ENCODE measurements at regions not wholly inside any gene's neighbourhood (a gene's known extent, or its start where the extent isn't known, plus 50 kb on each side); places are given as distances from the start of the nearest gene placed in this dataset.

GRCh38 chr13:81568824-81569223 is 1227.9 kb upstream of the SPRY2 start:
- TF ChIP-seq ZNF114 (CRISPR knock-in tag; IDR thresholded peaks at IDR 0.05) (no peak), JUNB (IDR thresholded peaks at IDR 0.05; ENCODE audit: unreplicated experiment) (no peak), STAT1 (IDR thresholded peaks at IDR 0.05; ENCODE audit: unreplicated experiment) (no peak), POLR2AphosphoS5 (IDR thresholded peaks at IDR 0.05; ENCODE audit: low read depth) (no peak), REST (IDR thresholded peaks at IDR 0.05; ENCODE audit: unreplicated experiment) (no peak), ZNF331 (CRISPR knock-in tag; IDR thresholded peaks at IDR 0.05; ENCODE audit: low read depth) (no peak), EZH2phosphoT487 (IDR thresholded peaks at IDR 0.05; ENCODE audit: unreplicated experiment) (no peak), NANOG (IDR thresholded peaks at IDR 0.05; ENCODE audit: borderline replicate concordance) (no peak), CTCF (conservative IDR thresholded peaks at IDR 0.05; ENCODE audit: low read depth in 2 of 2) (no peak), EZH2 (IDR thresholded peaks at IDR 0.05; ENCODE audit: low read depth, unreplicated experiment) (no peak), CREB1 (CRISPR knock-in tag; IDR thresholded peaks at IDR 0.05; ENCODE audit: low read depth) (no peak)
- TF ChIP-seq, protein P1, sequence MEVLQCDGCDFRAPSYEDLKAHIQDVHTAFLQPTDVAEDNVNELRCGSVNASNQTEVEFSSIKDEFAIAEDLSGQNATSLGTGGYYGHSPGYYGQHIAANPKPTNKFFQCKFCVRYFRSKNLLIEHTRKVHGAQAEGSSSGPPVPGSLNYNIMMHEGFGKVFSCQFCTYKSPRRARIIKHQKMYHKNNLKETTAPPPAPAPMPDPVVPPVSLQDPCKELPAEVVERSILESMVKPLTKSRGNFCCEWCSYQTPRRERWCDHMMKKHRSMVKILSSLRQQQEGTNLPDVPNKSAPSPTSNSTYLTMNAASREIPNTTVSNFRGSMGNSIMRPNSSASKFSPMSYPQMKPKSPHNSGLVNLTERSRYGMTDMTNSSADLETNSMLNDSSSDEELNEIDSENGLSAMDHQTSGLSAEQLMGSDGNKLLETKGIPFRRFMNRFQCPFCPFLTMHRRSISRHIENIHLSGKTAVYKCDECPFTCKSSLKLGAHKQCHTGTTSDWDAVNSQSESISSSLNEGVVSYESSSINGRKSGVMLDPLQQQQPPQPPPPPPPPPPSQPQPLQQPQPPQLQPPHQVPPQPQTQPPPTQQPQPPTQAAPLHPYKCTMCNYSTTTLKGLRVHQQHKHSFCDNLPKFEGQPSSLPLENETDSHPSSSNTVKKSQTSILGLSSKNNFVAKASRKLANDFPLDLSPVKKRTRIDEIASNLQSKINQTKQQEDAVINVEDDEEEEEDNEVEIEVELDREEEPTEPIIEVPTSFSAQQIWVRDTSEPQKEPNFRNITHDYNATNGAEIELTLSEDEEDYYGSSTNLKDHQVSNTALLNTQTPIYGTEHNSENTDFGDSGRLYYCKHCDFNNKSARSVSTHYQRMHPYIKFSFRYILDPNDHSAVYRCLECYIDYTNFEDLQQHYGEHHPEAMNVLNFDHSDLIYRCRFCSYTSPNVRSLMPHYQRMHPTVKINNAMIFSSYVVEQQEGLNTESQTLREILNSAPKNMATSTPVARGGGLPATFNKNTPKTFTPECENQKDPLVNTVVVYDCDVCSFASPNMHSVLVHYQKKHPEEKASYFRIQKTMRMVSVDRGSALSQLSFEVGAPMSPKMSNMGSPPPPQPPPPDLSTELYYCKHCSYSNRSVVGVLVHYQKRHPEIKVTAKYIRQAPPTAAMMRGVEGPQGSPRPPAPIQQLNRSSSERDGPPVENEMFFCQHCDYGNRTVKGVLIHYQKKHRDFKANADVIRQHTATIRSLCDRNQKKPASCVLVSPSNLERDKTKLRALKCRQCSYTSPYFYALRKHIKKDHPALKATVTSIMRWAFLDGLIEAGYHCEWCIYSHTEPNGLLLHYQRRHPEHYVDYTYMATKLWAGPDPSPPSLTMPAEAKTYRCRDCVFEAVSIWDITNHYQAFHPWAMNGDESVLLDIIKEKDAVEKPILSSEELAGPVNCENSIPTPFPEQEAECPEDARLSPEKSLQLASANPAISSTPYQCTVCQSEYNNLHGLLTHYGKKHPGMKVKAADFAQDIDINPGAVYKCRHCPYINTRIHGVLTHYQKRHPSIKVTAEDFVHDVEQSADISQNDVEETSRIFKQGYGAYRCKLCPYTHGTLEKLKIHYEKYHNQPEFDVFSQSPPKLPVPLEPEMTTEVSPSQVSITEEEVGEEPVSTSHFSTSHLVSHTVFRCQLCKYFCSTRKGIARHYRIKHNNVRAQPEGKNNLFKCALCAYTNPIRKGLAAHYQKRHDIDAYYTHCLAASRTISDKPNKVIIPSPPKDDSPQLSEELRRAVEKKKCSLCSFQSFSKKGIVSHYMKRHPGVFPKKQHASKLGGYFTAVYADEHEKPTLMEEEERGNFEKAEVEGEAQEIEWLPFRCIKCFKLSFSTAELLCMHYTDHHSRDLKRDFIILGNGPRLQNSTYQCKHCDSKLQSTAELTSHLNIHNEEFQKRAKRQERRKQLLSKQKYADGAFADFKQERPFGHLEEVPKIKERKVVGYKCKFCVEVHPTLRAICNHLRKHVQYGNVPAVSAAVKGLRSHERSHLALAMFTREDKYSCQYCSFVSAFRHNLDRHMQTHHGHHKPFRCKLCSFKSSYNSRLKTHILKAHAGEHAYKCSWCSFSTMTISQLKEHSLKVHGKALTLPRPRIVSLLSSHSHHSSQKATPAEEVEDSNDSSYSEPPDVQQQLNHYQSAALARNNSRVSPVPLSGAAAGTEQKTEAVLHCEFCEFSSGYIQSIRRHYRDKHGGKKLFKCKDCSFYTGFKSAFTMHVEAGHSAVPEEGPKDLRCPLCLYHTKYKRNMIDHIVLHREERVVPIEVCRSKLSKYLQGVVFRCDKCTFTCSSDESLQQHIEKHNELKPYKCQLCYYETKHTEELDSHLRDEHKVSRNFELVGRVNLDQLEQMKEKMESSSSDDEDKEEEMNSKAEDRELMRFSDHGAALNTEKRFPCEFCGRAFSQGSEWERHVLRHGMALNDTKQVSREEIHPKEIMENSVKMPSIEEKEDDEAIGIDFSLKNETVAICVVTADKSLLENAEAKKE (CRISPR knock-in tag; IDR thresholded peaks at IDR 0.05) = no peak
- TF ChIP-seq, protein P2, sequence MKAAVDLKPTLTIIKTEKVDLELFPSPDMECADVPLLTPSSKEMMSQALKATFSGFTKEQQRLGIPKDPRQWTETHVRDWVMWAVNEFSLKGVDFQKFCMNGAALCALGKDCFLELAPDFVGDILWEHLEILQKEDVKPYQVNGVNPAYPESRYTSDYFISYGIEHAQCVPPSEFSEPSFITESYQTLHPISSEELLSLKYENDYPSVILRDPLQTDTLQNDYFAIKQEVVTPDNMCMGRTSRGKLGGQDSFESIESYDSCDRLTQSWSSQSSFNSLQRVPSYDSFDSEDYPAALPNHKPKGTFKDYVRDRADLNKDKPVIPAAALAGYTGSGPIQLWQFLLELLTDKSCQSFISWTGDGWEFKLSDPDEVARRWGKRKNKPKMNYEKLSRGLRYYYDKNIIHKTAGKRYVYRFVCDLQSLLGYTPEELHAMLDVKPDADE (IDR thresholded peaks at IDR 0.05) = no peak
- Histone ChIP-seq H4K20me1 (replicated peaks; ENCODE audit: insufficient read depth) (no peaks in the 10 kb centered on the region), H3K9me2 (ENCODE audit: insufficient read depth) (no peaks in the 10 kb centered on the region), H3K27ac (ENCODE audit: low read depth) (no peak overlapping the region), H3K4me2 (no peak overlapping the region), H3K27me3 (ENCODE audit: insufficient read depth) (no peaks in the 10 kb centered on the region), H3K4me1 (ENCODE audit: insufficient read depth) (no peaks in the 10 kb centered on the region), H3F3A (replicated peaks; ENCODE audit: low read depth) (no peaks in the 10 kb centered on the region), H3K4me3 (no peak overlapping the region), H3K79me2 (replicated peaks; ENCODE audit: insufficient read depth) (no peaks in the 10 kb centered on the region), H2AFZ (no peak overlapping the region), H3K36me3 (ENCODE audit: insufficient read depth) (no peaks in the 10 kb centered on the region)
- no peak overlapping the region for H3K27ac Mint-ChIP-seq
- no peaks in the 10 kb centered on the region for H3K4me1 Mint-ChIP-seq
- DNase-seq (ENCODE audit: low spot score) (no peak), ATAC-seq (no peak)
- no peak overlapping the region for H3K4me3 Mint-ChIP-seq
- no peaks in the 10 kb centered on the region for H3K36me3 Mint-ChIP-seq (ENCODE audit: low read depth)
- no peaks in the 10 kb centered on the region for H3K9me3 Mint-ChIP-seq
- no peaks in the 10 kb centered on the region for H3K27me3 Mint-ChIP-seq (ENCODE audit: insufficient read depth, low read depth, poor library complexity)
